Ishikawa (cell line): ENCODE measurements at regions not wholly inside any gene's neighbourhood (a gene's known extent, or its start where the extent isn't known, plus 50 kb on each side); places are given as distances from the start of the nearest gene placed in this dataset.

ENCODE experiments used
- CREB1 ChIP-seq: IDR thresholded peaks from 2 replicates; pipeline ENCODE4 v1.6.1; 2012; ENCODE audit warnings: low read depth
- EP300 ChIP-seq: IDR thresholded peaks from 2 replicates; pipeline ENCODE4 v1.6.1; 2012; ENCODE audit warnings: borderline replicate concordance
- FOXM1 ChIP-seq: IDR thresholded peaks from 2 replicates; pipeline ENCODE4 v1.6.1; 2012; ENCODE audit warnings: low read depth, borderline replicate concordance
- REST ChIP-seq: IDR thresholded peaks from 2 replicates; pipeline ENCODE4 v1.6.1; 2012; ENCODE audit warnings: low read depth, mild to moderate bottlenecking
- YY1 ChIP-seq: IDR thresholded peaks from 2 replicates; pipeline ENCODE4 v1.6.1; 2012; ENCODE audit warnings: low read depth

- TF ChIP-seq EP300, result no peak
- no peak for TF ChIP-seq REST
- no peak for TF ChIP-seq FOXM1
- no peak for TF ChIP-seq CREB1
- TF ChIP-seq YY1, result no peak
Measured at GRCh38 chr2:147712051-147712450, 132.8 kb upstream of the ACVR2A start.
